Activated gamma-delta T cell (primary cell): ENCODE measurements at regions not wholly inside any gene's neighbourhood (a gene's known extent, or its start where the extent isn't known, plus 50 kb on each side); places are given as distances from the start of the nearest gene placed in this dataset.

Source experiments
- DNase-seq: peaks from one replicate; lab custom pipeline; 2025; lab: John Stamatoyannopoulos, UW

DNA sequence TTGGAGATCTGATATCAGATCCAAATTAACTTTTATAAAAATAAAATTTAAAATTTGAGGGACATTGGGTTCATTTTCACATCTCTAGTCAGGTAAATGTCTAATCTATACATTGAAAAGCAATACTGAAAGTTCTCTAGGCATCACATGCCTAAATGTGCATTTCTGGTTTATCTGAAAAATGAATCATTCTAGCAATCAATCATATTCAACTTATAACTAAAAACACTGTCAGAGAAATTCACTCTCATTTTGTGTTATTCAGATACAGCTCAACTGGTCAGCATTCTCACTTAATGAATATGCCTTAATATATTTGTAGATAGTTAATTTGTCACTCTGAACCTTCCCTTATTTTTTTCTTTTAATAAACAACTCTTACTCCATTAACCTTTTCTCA lies 243.2 kb downstream of the CASP12 start:
- no peak for DNase-seq

DNA sequence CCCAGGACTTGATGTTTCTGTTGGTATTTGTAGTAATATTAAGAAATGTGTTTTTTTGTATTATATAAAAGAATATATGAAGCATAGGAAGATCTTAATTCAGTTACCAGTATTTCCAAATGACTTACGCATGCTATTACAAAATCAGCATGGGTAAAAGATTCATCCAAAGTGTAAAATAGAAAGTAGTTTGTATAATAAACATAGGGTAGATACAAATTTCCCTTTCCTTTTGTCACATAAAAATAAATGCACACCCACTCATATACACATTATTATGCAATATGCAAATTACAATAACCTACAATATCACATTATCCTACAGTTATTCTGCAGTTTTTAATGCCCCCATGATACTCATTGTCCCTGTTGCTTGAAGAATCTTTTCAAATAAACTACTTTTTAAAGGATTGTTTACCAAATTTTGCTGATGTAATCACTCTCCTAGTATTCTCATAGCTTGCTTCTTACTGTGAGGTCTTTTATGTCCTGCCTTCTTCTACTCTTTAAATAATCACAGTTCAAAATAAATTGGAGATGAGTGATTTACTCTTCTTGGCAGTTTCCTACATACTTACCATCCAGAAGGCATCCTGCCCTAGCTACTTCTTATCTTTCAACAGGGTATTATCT lies 244.0 kb downstream of the CASP12 start:
- no peak for DNase-seq

DNA sequence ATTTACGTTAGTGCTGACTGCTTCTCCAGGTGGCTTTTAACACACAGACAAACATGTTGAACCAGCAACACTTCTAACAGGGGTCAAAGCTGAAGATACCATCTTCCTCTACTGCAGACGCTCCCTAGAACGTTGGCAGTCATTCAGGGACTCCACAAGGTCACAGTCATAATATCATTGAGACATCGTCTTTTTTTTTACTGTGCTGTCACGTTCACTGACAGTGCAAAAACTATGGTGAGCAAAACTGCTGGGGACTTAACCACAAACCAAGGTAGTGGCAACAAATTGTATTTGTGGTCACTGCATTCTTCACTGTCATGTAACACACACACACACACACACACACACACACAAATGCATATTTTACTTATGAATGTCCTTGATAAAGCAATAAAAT lies 244.9 kb downstream of the CASP12 start:
- no peak for DNase-seq

DNA sequence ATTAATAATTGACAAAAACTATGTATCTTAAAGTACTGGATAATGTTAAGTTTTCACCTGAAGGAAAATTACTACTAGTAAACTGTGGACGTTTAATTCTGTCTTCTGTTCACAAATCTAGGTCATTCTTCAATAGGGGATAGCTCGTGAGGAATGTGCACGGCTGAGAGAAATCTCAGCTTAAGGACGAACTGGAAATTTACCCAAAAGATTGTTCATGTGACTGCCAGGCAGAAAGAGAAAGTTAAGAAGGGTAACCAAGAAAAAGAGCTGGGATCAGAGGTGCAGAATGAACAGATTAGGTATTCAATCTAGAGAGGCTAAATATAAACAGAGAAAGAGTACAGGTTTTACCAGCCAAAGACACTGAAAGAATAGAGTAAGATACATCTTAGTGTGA lies 245.3 kb downstream of the CASP12 start:
- DNase-seq = no peak

DNA sequence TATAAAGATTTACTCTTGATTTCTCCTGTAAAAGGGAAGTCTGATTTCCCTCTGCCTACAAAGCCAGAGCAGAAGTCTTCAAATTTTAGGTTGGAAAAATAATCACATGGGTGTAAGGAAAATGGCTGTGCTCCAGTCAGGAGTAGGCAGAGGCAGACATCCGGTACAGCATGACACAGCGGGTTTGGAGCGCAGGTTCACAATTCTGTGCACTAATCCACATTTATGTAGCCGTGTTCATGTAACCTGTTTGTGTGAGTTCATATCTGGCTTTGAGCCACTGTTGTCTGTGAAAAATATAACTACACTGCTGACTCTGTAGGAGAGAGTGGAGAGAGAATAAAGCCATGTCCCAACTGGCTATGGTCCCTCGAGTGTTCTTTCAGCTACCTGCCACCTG lies 248.0 kb downstream of the CASP12 start:
- no peak for DNase-seq

DNA sequence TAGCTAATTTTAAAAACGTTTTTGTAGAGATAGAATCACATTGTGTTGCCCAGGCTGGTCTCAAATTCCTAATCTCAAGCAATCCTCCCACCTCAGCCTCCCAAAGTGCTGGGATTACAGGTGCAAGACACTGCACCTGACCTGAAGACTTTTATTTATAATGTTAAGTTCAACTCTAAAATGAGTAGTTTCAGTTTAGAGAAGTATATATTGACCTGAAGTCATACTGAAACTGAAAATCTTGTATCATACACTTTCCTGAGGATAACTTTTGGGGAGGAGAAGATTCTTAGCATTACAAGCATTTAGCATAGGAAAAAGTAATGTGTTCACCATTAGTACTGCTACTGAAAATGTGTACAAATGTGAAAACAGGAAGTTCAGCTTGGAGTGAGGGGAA lies 249.3 kb downstream of the CASP12 start:
- no peak for DNase-seq

DNA sequence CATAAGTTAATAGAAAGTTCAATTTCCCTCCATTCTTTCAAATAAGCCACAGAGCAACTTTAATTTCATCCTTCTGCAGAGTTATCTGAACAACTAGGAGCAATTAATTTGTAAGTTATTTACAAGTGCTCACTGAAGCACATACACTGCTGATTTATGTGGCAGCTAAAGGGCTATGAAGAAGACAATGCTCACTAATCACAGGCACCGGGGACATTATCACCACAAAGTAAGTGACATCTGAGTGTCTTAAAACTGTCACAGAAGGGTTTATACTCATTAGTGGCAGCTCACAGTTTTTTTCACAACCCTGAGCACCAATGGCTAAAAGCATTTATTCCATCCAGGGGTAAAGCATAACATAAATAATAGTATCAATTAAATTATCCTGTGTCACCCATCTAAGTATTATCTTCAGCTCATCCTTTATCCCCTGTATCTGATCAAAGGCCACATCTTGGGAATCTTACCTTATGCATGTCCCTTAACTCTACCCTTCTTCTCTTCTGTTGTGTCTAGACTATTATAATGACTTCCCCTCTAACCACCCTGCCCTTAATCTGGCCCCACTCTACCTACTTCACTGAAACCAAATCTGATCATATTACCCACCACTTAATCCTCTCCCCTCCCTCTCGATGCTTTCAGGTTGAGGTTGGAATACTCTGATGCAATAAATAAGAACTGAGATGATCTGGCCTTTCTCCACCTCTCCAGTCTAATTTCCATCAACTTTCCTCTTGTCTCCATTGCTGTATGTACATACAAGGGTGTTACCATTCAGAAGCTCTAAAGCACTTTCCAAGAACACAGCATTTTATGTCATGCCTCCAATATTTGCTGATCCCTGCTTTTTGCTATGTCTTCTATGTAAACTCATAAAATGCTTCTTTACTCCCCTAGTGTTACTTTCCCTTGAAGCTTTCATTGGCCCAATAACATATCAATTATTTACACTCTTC lies 252.7 kb downstream of the CASP12 start:
- DNase-seq = no peak

DNA sequence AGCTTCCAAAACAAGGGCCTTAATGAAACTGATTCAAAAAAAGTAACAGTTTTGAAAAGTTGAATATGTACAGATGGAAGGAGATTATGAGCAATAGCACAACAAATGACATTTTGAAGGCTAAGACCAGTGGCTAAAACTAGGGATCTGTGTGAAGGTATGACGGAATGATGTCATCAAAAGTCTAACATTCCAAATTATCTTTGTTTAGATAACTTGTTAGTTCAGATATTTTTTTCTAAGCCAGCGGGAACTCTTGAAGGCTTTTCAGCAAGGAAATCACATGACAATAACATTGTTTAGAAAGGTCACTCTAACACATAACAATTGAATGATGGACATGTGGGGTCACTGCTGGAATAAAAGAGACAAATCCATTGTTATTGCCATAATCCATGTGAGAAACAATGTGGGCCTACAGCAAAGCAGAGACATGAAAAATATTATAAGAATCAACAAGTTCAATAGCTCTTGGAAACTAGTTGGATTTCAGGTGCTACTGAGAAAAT lies 260.5 kb downstream of the CASP12 start:
- no peak for DNase-seq

DNA sequence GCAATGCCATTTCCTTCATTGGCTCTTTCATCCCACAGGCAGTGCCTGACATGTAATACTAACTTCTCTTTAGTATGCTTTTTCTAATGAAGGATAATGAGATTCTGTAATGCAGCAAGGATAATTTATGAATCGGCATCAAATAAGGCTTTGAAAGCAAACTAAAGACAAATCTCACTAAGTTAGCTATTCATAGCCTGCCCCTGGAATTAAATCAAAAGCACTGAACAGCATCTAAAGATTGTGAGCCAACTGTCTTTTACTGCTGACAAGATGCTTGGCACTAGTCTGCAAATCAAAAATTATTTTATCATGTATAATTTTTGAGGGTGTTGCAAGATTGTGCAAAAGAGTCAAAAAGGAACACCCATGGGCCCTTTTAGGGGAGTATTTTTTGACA lies 265.0 kb downstream of the CASP12 start:
- no peak for DNase-seq

DNA sequence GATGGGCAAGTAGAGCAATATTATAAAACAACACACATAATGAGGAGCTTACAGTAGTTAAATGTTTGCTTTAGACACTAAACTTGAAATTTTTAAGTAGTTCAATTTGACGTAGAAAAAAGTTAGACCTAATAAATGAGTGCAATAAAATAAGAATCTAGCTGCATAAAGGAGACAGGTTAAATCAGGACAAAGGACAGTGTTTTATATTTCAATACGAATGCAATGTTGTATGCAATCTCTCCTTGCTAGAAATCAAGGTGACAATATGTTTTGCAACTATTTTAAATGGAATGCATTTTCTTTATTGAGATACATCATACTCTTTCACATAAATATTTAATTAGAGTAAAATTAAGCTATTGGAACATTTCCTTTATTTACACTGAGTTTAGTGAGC lies 267.9 kb downstream of the CASP12 start:
- no peak for DNase-seq

DNA sequence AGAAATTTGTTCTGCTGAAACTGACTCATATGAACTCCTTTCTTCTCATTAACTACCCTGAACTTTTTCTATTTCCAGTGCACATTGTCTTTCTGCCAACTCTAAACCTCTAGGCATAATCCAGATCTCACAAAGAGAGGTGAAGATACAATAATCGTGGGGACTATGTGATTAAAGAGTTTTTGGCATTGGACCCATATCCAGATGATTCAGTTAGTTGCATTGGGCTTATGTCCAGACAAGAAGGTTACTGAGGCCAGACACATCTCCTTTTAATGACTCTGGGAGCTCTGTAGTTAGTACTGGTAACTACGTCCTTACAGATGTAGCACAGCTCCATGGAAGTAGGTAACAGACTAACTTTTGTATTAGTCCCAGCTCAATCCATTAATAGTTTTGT lies 273.0 kb downstream of the CASP12 start:
- DNase-seq = no peak

DNA sequence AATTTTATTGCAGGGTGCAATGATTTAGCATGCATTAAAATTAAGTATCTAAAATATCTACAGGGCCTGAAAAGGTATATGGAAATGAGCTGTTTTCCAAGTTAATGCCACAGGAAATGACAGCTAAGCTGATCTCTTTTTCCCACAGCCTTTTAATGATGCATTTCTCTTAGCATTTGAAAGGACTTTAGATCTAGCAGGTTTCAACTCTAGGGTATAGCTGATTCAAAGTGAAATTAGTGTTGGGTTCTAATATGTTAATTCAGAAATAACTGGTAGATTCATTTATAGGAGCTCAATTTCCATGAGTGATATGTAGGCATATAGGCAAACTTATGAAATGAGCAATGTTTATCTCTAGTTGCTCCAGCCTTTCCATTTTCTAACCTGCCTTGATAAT lies 274.2 kb downstream of the CASP12 start:
- no peak for DNase-seq

DNA sequence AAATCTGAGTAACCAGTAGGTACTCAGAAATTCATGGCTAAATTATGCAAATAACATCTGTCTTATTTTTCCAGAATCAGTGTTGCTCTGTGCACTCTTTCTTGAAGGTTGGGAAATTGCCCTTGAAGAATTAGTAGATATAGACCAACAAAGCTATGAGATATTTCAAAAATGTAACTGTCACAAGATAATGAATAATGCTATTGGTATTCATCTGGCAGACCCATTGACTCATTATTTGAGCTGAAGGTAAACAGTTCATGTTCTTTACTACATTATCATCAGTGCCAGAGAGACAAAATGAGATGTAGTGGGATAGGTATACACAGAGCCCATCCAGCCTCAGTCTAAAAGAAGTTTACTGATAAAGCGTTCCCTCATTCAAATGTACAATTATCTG lies 274.7 kb downstream of the CASP12 start:
- DNase-seq = no peak

DNA sequence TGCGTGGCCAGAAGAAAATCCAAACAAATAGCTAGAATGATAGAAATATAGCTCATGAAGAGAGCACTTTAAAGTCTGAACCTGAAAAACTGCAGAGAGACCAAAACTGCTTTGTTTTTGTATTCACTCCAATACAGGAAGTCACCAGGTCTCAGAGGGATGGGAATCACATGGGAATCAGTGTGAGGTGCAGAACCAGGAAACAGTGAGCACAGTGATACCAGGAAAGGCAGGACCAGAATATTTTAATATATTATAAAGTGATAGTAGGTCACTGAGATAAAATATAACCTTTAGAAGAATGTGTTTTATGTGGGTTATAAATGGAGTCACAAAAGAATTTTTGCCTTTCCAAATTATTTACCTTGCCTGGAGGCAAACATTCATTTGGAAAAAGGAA lies 277.3 kb downstream of the CASP12 start:
- no peak for DNase-seq

DNA sequence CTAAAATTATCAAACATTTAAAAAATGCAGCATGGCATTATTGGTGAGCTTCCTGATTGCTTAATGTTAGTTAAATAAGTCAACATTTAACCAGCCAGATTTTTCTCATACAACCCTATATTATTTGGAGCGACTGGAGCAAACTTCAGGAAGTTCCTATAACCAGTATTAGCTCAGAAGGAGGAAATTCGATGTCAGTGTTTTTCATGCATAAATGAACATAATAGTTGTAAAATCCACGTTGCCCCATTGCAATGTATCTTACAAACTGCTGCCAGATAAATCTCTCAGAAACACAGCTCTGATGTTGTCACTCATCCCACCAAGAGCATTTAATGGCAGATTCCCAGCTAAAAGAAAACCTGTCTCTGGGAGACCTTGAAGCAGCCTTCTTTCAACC lies 278.5 kb downstream of the CASP12 start:
- DNase-seq = no peak

DNA sequence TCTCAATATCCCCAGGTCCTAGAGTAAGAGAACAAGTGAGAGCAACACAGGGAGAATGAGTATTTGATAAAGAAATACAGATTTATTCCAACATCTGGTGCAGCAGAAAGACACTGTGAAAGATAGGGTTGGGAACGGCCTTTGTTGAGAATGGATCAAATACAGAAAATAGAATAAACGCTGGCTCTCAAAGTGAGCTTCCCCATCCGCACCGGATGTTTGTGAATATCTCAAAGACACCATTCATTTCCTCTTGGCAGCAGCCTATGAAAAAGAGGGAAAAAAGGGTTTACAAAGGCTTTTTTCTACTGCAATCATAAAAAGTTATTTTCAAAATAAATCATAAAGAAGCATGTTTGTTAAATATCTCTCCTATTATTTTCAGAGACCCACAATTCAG lies 279.3 kb downstream of the CASP12 start:
- DNase-seq = no peak

DNA sequence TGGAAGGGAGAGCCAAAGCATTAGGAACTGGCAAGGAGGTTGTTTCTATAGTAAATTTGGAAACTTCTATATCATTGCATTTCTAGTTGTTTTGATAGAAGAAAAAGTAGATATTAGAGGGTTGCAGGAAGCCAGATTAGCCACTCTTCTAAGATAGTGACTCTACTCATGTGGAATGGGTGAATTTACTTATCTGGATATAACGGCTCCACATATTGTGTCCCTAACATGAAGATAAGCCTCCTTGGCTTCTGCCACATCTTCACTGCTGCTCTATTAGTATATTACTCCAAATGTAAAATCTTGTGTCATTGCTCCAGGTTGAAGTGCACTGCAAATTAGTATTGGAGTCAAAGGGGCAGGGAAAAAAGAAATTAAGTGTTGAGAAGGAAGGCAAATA lies 283.3 kb downstream of the CASP12 start:
- no peak for DNase-seq

DNA sequence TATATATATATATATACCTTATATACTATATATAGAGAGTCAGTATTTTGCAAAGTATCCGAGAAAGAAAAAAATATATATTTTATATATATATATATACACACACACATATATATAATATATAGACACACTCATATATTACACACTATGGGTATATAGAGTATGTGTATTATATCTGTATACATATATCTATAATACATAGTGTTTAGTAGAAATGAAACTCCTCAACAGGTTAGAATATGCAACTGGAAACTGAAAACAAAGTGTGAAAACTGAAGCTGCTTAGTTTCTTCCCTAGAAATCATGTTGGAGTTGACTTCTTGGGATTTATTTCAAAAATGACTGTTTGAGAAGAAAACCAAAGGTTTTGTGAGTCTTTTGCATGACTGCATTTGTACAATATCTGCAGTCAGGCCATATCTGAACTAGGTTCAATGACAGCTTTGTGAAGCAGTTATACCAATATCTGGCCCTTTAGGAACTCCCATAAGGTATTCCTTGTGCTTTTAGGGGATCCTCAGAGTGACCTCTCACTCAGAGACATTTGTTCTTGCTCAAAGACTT lies 284.1 kb downstream of the CASP12 start:
- DNase-seq = no peak

DNA sequence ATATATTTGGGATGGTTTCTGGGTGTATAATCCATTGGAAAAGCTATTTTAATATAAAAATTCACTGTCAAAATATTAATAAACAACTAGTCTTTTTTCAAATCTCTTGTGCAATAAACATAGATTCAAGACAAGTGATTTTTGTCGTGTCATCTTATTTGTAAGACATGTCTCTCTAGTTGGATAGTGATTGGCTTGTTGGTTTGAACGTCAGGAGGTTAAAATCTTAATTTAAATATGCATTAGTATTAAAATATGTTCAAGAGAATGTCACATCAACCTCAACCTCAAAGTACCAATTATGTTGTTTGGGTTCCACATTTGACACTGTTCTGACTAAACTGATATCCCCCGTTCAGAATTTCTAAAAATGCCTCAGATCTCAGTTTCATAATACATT lies 287.6 kb downstream of the CASP12 start:
- no peak for DNase-seq

DNA sequence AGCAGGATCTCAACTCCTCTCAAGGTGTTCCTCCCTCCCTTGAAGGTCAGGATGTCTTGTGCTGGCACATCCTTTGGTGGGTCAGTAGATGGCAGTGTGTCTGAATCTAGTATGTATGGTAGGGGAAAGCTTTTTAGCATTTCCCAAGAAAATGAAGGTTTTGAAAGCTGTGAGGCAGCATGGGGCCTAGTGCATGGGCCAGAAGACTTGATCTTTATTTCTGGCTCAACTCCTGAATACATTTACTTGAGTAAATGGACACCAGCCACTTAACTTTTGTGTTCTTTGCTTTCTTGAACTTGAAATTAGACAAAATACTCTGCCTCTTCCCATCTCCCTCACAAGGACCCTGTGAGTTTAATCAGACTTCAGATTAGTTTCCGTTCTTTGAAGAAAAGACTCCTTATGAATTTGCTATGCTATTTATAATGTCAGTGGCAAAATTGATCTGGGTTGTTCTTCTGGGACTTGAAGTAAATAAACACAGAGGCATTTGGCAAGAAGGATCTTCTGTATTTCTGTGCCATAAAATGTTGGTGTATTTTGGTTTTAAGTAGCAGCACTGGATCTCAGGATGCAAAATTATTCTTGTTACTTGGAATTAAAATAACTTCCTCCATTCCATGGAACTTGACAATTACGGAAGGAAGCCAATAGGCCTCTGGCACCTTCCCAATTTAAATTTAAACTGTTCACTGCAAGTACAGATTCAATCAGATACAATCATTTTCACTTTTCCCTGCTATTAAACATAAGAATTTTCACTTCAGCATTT lies 288.8 kb downstream of the CASP12 start:
- DNase-seq = no peak

DNA sequence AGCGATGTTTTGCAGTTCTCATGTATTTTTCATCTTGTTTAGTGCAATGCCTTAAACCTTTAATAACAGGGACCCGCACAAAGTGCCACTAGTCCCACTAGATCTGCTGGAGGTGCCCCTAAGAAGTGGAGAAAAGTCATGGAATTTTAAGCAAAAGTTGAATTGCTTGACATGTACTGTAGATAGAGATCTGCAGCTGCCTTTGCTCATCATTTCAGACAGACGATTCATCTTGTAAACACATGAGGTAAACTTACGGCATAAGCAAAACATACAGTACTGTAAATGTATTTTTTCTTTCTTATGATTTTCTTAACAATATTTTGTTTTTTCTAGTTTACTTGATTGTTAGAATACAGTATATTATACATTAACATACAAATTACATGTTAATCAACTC lies 295.6 kb downstream of the CASP12 start:
- no peak for DNase-seq
